HG02981 (cell line): ENCODE measurements at regions not wholly inside any gene's neighbourhood (a gene's known extent, or its start where the extent isn't known, plus 50 kb on each side); places are given as distances from the start of the nearest gene placed in this dataset.
"Not testable (repeated sequence)": the region's sequence is repeated elsewhere in the genome, so short reads cannot be mapped to it uniquely, and the experiment has no call there.

ENCODE experiments used
- ATAC-seq: cut with Tn5 transposase; IDR thresholded peaks from one replicate; pipeline ENCODE4 v1.9.1; 2021; ENCODE audit warnings: mild to moderate bottlenecking, moderate library complexity; ENCODE audit not compliant: unreplicated experiment

GRCh38 chr1:194394676-194395075 is 1208.3 kb upstream of the B3GALT2 start:
- no peak for ATAC-seq

- ATAC-seq: no peak
Observed at GRCh38 chr1:194387531-194387930, 1201.1 kb upstream of the B3GALT2 start.

GRCh38 chr1:194378517-194378916 is 1192.1 kb upstream of the B3GALT2 start:
- no peak for ATAC-seq

- ATAC-seq: no peak
Observed at GRCh38 chr1:194374649-194375048, 1188.2 kb upstream of the B3GALT2 start.

- no peak for ATAC-seq
Observed at GRCh38 chr1:194372266-194372665, 1185.9 kb upstream of the B3GALT2 start.

GRCh38 chr1:194369622-194370021 is 1183.2 kb upstream of the B3GALT2 start:
- no peak for ATAC-seq

GRCh38 chr1:194369060-194369459 is 1182.6 kb upstream of the B3GALT2 start:
- no peak for ATAC-seq

GRCh38 chr1:194367121-194367520 is 1180.7 kb upstream of the B3GALT2 start:
- ATAC-seq: no peak

GRCh38 chr1:194366705-194367104 is 1180.3 kb upstream of the B3GALT2 start:
- ATAC-seq: no peak

- ATAC-seq: no peak
Observed at GRCh38 chr1:194362327-194362726, 1175.9 kb upstream of the B3GALT2 start.

- ATAC-seq: no peak
Observed at GRCh38 chr1:194361374-194362131, 1175.1 kb upstream of the B3GALT2 start.

GRCh38 chr1:194358208-194358581 is 1171.8 kb upstream of the B3GALT2 start:
- ATAC-seq: no peak

GRCh38 chr1:194357573-194358207 is 1171.3 kb upstream of the B3GALT2 start:
- not testable (repeated sequence) for ATAC-seq

- no peak for ATAC-seq
Observed at GRCh38 chr1:194355488-194356106, 1169.2 kb upstream of the B3GALT2 start.

GRCh38 chr1:194353121-194353520 is 1166.7 kb upstream of the B3GALT2 start:
- ATAC-seq: no peak

GRCh38 chr1:194347200-194347599 is 1160.8 kb upstream of the B3GALT2 start:
- ATAC-seq: no peak

GRCh38 chr1:194342484-194343262 is 1156.3 kb upstream of the B3GALT2 start:
- no peak for ATAC-seq

- ATAC-seq: no peak
Observed at GRCh38 chr1:194341587-194341986, 1155.2 kb upstream of the B3GALT2 start.

- ATAC-seq: no peak
Observed at GRCh38 chr1:194339471-194339870, 1153.1 kb upstream of the B3GALT2 start.

- ATAC-seq: no peak
Observed at GRCh38 chr1:194338241-194338948, 1152.0 kb upstream of the B3GALT2 start.

- ATAC-seq: no peak
Observed at GRCh38 chr1:194333240-194333639, 1146.8 kb upstream of the B3GALT2 start.
